ENCODE measurements at regions not wholly inside any gene's neighbourhood (a gene's known extent, or its start where the extent isn't known, plus 50 kb on each side); places are given as distances from the start of the nearest gene placed in this dataset.

- TF ChIP-seq CTCF (IDR thresholded peaks at IDR 0.05) (no peak), POLR2A (IDR thresholded peaks at IDR 0.05) (no peak), EP300 (IDR thresholded peaks at IDR 0.05) (no peak)
These were observed 52.4 kb upstream of the UBL3 start for GRCh38 chr13:29902632-29903305.

Measured in tibial nerve (tissue), 4 donors.